HL-60 (cell line): ENCODE measurements at regions not wholly inside any gene's neighbourhood (a gene's known extent, or its start where the extent isn't known, plus 50 kb on each side); places are given as distances from the start of the nearest gene placed in this dataset.

Experiments
- DNase-seq, 2 experiments: peaks; one replicate each; pipeline ENCODE4 v3.0.0-alpha.2; 2010 to 2020; ENCODE audit warnings: low read depth in 1 of 2, low spot score in 1 of 2
- H3K27ac ChIP-seq: fragments of 250-450 bp; sonication (Bioruptor Pico); replicated peaks from 2 replicates; pipeline ENCODE4 v1.5.1; 2020; ENCODE audit warnings: mild to moderate bottlenecking, moderate library complexity
- H3K27me3 ChIP-seq: fragments of 250-450 bp; sonication (Bioruptor Pico); 2 replicates; pipeline ENCODE4 v1.5.1; 2021; ENCODE audit warnings: mild to moderate bottlenecking, moderate library complexity; ENCODE audit not compliant: insufficient read depth, poor library complexity, severe bottlenecking
- H3K4me3 ChIP-seq: replicated peaks from 2 replicates; pipeline ENCODE4 v1.5.1; 2011; ENCODE audit warnings: mild to moderate bottlenecking, control low read depth, low read length; ENCODE audit not compliant: insufficient read depth
- CTCF ChIP-seq: IDR thresholded peaks from one replicate; pipeline ENCODE4 v1.5.1; 2011; ENCODE audit warnings: low read length, control low read depth, inconsistent platforms; ENCODE audit not compliant: insufficient read depth
- GABPA ChIP-seq: IDR thresholded peaks from 2 replicates; pipeline ENCODE4 v1.6.1; 2012; ENCODE audit warnings: low read depth
- POLR2AphosphoS5 ChIP-seq: IDR thresholded peaks from 2 replicates; pipeline ENCODE4 v1.6.1; 2012; ENCODE audit warnings: low read depth
- REST ChIP-seq: IDR thresholded peaks from 2 replicates; pipeline ENCODE4 v1.6.1; 2012; ENCODE audit warnings: low read depth; ENCODE audit not compliant: insufficient replicate concordance
- SPI1 ChIP-seq: IDR thresholded peaks from 2 replicates; pipeline ENCODE4 v1.6.1; 2012; ENCODE audit warnings: low read depth, mild to moderate bottlenecking, borderline replicate concordance

- DNase-seq, result no peak
- TF ChIP-seq POLR2AphosphoS5, result no peak
- no peak for TF ChIP-seq CTCF
- TF ChIP-seq SPI1, result no peak
- no peak for TF ChIP-seq REST
- TF ChIP-seq GABPA, result no peak
- Histone ChIP-seq H3K4me3 (no peak overlapping the region), H3K27ac (no peak overlapping the region), H3K27me3 (no peaks in the 10 kb centered on the region)
Observed at GRCh38 chr13:62613819-62614218, 1198.2 kb upstream of the PCDH20 start.

DNA sequence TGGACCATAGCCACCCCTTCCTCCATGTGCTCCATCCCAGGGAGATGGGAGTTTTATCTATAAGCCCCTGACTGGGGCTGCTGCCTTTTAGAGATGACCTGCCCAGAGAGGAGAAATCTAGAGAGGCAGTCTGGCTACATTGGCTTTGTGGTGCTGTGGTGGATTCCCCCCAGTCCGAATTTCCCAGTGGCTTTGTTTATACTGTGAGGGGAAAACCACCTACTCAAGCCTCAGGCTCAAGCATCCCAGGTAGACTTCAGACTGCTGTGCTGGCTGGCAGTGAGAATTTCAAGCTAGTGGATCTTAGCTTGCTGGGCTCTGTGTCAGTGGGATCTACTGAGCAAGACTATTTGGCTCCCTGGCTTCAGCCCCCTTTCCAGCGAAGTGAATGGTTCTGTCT, 1195.7 kb upstream of the PCDH20 start:
- Histone ChIP-seq H3K27me3 (no peaks in the 10 kb centered on the region), H3K27ac (no peak overlapping the region), H3K4me3 (no peak overlapping the region)
- DNase-seq, result no peak
- TF ChIP-seq REST (no peak), CTCF (no peak), GABPA (no peak), POLR2AphosphoS5 (no peak), SPI1 (no peak)

GRCh38 chr13:62598708-62599107, 1183.1 kb upstream of the PCDH20 start:
- H3K27me3 ChIP-seq, result no peaks in the 10 kb centered on the region
- no peak overlapping the region for H3K27ac ChIP-seq
- TF ChIP-seq CTCF (no peak), POLR2AphosphoS5 (no peak), REST (no peak), GABPA (no peak)
- H3K4me3 ChIP-seq, result no peak overlapping the region
- DNase-seq, result no peak
